Liver (tissue), 3 donors: ENCODE measurements at regions not wholly inside any gene's neighbourhood (a gene's known extent, or its start where the extent isn't known, plus 50 kb on each side); places are given as distances from the start of the nearest gene placed in this dataset.
"Not testable (repeated sequence)": the region's sequence is repeated elsewhere in the genome, so short reads cannot be mapped to it uniquely, and the experiment has no call there.

ENCODE experiments used
- MAX ChIP-seq: IDR thresholded peaks from 2 replicates; pipeline ENCODE4 v1.6.1; 2016; ENCODE audit warnings: antibody characterized with exemption
- TAF1 ChIP-seq: conservative IDR thresholded peaks from 2 replicates; pipeline ENCODE4 v1.6.1; 2016; ENCODE audit warnings: antibody characterized with exemption, mild to moderate bottlenecking
- YY1 ChIP-seq: IDR thresholded peaks from 2 replicates; pipeline ENCODE4 v1.6.1; 2016; ENCODE audit warnings: antibody characterized with exemption, mild to moderate bottlenecking
- TF ChIP-seq, protein P1 (sequence below): fragments of 150-350 bp; IDR thresholded peaks from 2 replicates; pipeline ENCODE4 v1.5.1; 2017; ENCODE audit warnings: improper control_type of control experiment, low read depth, low read length; ENCODE audit not compliant: missing input control
- donor health status: healthy.
- donor health status: healthy.

GRCh38 chr10:38321393-38321792 lies 227.3 kb downstream of the ZNF37A start:
- TF ChIP-seq, protein P1, sequence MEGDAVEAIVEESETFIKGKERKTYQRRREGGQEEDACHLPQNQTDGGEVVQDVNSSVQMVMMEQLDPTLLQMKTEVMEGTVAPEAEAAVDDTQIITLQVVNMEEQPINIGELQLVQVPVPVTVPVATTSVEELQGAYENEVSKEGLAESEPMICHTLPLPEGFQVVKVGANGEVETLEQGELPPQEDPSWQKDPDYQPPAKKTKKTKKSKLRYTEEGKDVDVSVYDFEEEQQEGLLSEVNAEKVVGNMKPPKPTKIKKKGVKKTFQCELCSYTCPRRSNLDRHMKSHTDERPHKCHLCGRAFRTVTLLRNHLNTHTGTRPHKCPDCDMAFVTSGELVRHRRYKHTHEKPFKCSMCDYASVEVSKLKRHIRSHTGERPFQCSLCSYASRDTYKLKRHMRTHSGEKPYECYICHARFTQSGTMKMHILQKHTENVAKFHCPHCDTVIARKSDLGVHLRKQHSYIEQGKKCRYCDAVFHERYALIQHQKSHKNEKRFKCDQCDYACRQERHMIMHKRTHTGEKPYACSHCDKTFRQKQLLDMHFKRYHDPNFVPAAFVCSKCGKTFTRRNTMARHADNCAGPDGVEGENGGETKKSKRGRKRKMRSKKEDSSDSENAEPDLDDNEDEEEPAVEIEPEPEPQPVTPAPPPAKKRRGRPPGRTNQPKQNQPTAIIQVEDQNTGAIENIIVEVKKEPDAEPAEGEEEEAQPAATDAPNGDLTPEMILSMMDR, result not testable (repeated sequence)
- TF ChIP-seq MAX, YY1, TAF1: not testable (repeated sequence)
